ENCODE measurements at regions not wholly inside any gene's neighbourhood (a gene's known extent, or its start where the extent isn't known, plus 50 kb on each side); places are given as distances from the start of the nearest gene placed in this dataset.

DNA sequence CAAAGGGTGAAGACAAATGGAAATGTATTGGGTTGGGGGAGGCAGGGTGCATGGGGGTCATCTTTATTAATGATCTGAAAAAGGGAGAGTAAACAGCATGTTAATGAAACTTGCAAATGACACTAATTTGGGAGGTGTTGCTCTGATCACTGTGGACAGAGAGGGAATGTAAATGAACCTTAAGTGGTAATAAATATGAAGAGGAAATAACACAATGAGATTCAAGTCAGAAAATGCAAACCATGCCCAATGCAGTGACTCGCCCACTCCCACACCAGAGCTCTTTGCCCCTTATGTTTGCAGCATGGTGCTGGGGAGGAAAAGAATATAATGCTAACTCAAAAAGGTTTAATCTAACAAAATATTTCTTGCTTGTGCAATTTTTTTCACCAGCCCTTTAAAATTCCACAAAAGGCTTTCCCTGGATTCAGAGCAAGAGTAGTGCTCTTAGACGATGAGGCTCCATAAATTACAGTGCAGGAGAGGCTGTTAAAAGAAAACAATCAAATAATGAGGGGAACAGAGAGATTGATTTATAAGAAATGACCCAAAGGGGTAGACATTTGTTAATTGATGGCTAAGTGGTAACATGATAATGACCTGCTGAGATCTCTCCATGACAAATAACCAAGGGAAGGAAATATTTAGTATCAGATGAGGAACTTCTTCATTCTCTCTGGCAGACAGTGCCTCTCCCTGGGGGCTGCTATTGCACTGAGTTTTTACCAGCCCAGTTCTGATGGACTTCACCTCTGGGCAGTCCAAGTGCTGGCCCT, 210.0 kb upstream of the PPP2R3A start:
- no peak for DNase-seq

GRCh38 chr3:135756106-135756668, 209.3 kb upstream of the PPP2R3A start:
- no peak for DNase-seq

- no peak for DNase-seq
These were observed 208.1 kb upstream of the PPP2R3A start for GRCh38 chr3:135757421-135757820.

DNA sequence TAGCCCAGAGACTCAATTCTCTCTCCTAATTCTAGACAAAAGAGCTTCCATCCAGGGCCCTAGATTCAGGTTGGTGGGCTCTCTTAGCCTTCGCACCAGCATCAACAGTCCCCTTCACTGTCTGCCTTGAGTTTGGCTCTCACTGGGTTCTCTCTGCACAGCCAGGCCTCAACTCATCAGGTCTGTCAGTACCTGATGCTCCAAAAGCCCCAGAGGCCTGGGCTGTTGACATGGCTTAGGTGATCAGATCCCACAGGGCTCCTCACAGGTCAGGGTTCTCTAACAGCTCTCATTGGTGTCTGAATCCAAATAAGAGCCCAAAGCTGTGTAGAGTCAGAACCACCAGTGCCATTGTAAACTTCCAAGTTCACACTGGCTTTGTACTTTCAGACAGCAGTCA, 206.6 kb upstream of the PPP2R3A start:
- no peak for DNase-seq

- no peak for DNase-seq
These were observed 205.9 kb upstream of the PPP2R3A start for GRCh38 chr3:135759651-135760050.

DNA sequence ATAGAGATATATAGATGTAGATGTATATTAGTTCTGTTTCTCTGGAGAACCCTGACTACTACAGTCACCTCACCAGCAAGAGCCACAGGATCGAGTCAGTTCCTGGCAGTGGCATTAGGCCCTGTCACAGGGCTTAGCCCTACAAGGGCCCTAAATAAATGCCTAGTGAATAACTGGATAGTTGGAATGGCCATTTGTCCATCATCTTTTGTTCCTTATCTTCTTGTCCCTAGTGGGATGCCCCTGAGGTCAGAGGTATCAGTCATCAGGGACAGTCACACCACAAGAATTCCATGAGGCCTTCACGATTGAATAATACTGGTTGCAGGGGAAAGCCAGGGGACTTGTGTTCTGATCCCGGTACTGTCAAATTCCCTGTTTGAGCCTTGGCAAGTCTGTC, 204.9 kb upstream of the PPP2R3A start:
- DNase-seq: no peak

DNA sequence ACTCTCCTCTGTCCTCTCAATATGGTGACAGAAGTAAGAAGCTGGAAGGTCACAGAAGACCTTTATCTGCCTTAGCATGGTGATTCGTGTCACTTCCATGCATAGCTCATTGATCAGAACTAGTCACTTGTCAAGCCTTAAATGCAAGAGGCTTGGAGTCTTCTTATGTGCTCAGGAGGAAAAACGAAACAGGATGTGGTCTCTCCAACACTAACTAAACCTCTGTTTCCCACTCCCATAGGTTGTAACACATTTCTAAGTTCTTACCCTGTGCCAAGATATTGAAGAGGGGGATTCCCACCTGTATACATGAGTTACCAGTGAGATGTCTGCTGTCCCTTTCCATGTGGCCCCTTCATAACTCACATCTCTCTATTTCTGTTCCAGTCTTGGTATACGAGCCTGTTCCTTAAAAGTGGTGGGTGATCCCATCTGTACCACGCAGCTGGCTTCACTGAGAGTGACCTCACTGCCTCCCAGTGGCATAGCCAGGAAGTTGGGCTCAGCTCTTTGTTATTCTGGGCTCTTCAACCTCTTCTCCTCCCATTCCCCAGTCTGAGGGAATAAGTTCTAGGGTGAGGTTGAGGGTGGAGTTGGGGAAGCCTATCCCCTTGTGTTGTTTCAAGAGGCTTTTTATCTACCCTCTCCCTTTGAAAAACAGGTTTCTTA, 203.2 kb upstream of the PPP2R3A start:
- DNase-seq: no peak

DNA sequence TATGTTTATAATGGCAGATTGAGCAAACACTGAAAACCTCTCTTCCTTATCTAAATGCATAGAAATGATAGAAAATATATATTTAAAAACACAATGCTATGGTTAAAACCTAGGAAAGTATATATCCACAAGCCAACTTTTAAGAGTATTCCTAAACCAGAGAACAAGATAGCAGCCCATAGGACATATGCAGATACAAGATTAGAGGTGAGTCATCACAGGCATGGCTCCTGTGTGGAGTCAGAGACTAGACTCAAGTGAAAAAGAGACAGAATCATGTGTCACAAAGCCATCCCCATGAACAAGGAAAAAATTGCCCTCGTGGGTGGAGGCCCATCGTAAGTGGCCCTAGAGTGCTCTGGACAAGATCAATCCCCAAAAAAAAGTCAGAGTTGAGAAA, 199.4 kb upstream of the PPP2R3A start:
- DNase-seq: no peak

- no peak for DNase-seq
These were observed 193.8 kb upstream of the PPP2R3A start for GRCh38 chr3:135771760-135772159.

GRCh38 chr3:135779024-135779423, 186.5 kb upstream of the PPP2R3A start:
- no peak for DNase-seq

DNA sequence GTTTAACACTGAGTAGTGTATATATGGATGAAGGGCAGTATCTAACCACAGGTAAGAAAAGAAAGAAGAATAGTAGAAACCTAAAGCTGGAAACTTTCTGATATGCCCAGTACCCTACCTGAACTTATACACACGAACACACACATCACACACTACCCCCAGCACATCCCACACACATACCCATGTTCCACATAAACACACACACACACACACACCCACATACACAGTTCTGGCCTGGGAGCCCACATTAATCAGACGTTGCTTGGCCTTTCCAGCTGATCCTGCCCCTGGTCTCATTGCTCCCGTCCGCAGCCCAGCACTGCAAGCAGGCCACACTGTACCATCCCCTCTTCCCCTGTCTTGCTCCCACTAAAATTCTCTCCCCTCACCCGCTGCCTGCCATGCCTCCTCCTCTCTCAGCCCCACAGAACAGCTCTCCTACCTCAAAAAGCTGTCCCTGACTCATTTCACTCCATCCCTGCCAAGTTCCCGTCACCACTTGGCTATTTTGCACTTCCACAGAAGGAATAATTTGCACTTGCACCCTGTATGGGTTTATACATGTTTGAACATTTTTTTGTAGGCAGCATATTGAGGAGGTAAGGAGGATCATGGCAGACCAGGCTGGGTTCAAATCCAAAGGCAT, 185.8 kb upstream of the PPP2R3A start:
- DNase-seq: no peak

GRCh38 chr3:135781026-135781815, 184.3 kb upstream of the PPP2R3A start:
- no peak for DNase-seq

- DNase-seq: no peak
These were observed 181.0 kb upstream of the PPP2R3A start for GRCh38 chr3:135784557-135784956.

- no peak for DNase-seq
These were observed 177.4 kb upstream of the PPP2R3A start for GRCh38 chr3:135788146-135788545.

DNA sequence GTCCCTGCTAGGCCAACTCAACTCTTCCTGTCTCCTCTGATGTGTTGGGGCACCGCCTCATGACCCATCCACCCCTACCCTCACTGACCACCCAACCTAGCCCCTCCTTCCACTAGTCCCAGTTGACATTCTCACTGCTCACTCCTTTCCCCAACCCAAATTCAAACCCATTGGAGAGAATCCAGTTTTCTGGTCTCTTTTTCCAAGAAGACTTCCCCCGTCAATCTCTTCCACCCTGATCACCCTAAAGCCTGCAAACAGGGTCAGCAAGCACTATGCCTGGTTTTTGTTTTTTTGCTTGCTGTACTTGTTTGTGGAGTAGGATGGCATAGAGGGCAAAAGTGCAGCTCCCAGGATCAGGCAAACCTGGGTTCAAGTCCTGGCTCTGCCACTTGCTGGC, 176.6 kb upstream of the PPP2R3A start:
- no peak for DNase-seq

GRCh38 chr3:135792174-135792573, 173.4 kb upstream of the PPP2R3A start:
- DNase-seq: no peak

- DNase-seq: no peak
These were observed 172.6 kb upstream of the PPP2R3A start for GRCh38 chr3:135792858-135793475.

- DNase-seq: no peak
These were observed 165.4 kb upstream of the PPP2R3A start for GRCh38 chr3:135800071-135800549.

- no peak for DNase-seq
These were observed 164.5 kb upstream of the PPP2R3A start for GRCh38 chr3:135801018-135801417.

DNA sequence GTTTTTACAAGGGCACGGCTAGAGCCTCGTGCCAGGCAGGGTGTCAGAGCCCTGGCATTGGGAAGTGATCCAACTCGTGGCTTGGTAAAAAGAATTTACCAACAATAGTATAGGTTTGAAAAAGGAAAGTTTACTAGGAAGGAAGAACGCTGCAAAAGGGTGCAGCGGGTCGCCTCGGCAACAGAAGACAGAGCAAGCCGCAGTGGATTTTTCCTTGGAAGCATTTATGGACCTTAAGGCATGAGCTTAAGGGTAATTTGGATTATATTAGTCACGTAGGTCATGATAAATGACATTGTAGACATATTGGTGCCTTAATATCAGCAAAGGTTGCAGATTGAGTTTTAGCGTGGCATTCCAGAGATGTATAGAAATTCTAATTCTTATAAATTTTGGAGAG, 163.4 kb upstream of the PPP2R3A start:
- no peak for DNase-seq

- no peak for DNase-seq
These were observed 162.4 kb upstream of the PPP2R3A start for GRCh38 chr3:135803028-135803692.

- no peak for DNase-seq
These were observed 159.8 kb upstream of the PPP2R3A start for GRCh38 chr3:135805752-135806151.
